ENCODE measurements at regions not wholly inside any gene's neighbourhood (a gene's known extent, or its start where the extent isn't known, plus 50 kb on each side); places are given as distances from the start of the nearest gene placed in this dataset.
"Not testable (repeated sequence)": the region's sequence is repeated elsewhere in the genome, so short reads cannot be mapped to it uniquely, and the experiment has no call there.

DNA sequence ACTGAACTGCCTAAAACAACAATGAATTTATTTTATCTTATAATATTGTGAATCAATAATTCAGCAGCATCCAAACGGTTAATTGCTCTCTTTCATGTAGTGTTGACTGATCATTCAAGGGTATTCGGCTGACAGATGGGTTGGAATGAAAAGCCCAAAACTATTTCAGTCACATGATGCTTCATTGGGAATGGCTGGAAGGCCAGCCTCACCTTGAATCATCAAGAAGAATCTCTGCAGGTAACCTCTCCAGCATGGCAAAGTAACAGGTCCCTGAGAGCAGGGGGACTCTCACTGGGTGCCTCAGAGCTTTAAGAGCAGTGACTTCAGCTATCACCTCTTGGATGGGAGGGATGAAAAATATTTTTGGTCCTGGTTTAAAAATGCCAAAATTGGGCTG is 1395.7 kb downstream of the OLFM4 start:
- no peak for DNase-seq (ENCODE audit: low spot score)
- no peak overlapping the region for H3K4me3 ChIP-seq
- TF ChIP-seq, protein P1, sequence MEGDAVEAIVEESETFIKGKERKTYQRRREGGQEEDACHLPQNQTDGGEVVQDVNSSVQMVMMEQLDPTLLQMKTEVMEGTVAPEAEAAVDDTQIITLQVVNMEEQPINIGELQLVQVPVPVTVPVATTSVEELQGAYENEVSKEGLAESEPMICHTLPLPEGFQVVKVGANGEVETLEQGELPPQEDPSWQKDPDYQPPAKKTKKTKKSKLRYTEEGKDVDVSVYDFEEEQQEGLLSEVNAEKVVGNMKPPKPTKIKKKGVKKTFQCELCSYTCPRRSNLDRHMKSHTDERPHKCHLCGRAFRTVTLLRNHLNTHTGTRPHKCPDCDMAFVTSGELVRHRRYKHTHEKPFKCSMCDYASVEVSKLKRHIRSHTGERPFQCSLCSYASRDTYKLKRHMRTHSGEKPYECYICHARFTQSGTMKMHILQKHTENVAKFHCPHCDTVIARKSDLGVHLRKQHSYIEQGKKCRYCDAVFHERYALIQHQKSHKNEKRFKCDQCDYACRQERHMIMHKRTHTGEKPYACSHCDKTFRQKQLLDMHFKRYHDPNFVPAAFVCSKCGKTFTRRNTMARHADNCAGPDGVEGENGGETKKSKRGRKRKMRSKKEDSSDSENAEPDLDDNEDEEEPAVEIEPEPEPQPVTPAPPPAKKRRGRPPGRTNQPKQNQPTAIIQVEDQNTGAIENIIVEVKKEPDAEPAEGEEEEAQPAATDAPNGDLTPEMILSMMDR (IDR thresholded peaks at IDR 0.05), result no peak
- no peaks in the 10 kb centered on the region for H3K9me3 ChIP-seq
- no peak overlapping the region for H3K27ac ChIP-seq
- no peaks in the 10 kb centered on the region for H3K36me3 ChIP-seq
- no peaks in the 10 kb centered on the region for H3K4me1 ChIP-seq
- H3K27me3 ChIP-seq, result no peaks in the 10 kb centered on the region

- no peaks in the 10 kb centered on the region for H3K4me1 ChIP-seq
- H3K27ac ChIP-seq, result no peak overlapping the region
- no peaks in the 10 kb centered on the region for H3K36me3 ChIP-seq
- DNase-seq (ENCODE audit: low spot score), result no peak
- H3K9me3 ChIP-seq, result no peaks in the 10 kb centered on the region
- no peak overlapping the region for H3K4me3 ChIP-seq
- H3K27me3 ChIP-seq, result no peaks in the 10 kb centered on the region
- TF ChIP-seq, protein P1 (IDR thresholded peaks at IDR 0.05), result no peak
Measured at GRCh38 chr13:54433493-54434206, 1405.0 kb downstream of the OLFM4 start.

GRCh38 chr13:54440853-54441400 is 1412.3 kb downstream of the OLFM4 start:
- not testable (repeated sequence) for H3K9me3 ChIP-seq; H3K4me1 ChIP-seq; H3K36me3 ChIP-seq; DNase-seq (ENCODE audit: low spot score); H3K27ac ChIP-seq; H3K4me3 ChIP-seq; H3K27me3 ChIP-seq

- H3K4me1 ChIP-seq, result no peaks in the 10 kb centered on the region
- H3K27ac ChIP-seq, result no peak overlapping the region
- H3K9me3 ChIP-seq, result no peaks in the 10 kb centered on the region
- no peak for DNase-seq (ENCODE audit: low spot score)
- no peaks in the 10 kb centered on the region for H3K36me3 ChIP-seq
- TF ChIP-seq, protein P1 (IDR thresholded peaks at IDR 0.05), result no peak
- no peak overlapping the region for H3K4me3 ChIP-seq
- no peaks in the 10 kb centered on the region for H3K27me3 ChIP-seq
Measured at GRCh38 chr13:54445453-54445852, 1416.8 kb downstream of the OLFM4 start.

DNA sequence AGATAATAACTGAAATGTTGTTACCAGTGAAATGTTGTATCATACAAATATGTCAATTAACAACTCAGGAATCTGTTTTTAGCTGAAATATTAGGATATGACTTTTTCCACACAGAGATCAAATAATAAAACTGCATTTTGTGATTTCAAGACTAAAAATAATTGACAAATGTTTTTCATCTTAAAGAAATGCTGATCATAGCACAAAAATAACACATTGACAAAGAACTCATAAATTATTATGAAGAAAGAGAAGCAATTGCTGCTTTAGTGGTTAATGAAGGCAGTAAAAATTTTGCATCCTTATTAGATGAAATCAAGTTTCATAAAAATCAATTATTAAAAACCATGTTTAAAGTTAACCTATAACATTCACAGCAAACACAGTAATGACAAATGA is 1417.3 kb downstream of the OLFM4 start:
- no peaks in the 10 kb centered on the region for H3K9me3 ChIP-seq
- H3K27ac ChIP-seq, result no peak overlapping the region
- H3K4me3 ChIP-seq, result no peak overlapping the region
- no peaks in the 10 kb centered on the region for H3K4me1 ChIP-seq
- TF ChIP-seq, protein P1 (IDR thresholded peaks at IDR 0.05), result no peak
- no peaks in the 10 kb centered on the region for H3K27me3 ChIP-seq
- no peaks in the 10 kb centered on the region for H3K36me3 ChIP-seq
- DNase-seq (ENCODE audit: low spot score), result no peak

GRCh38 chr13:54449922-54450321 is 1421.3 kb downstream of the OLFM4 start:
- no peak for DNase-seq (ENCODE audit: low spot score)
- Histone ChIP-seq H3K9me3 (no peaks in the 10 kb centered on the region), H3K4me1 (no peaks in the 10 kb centered on the region), H3K27me3 (no peaks in the 10 kb centered on the region), H3K4me3 (no peak overlapping the region), H3K36me3 (no peaks in the 10 kb centered on the region), H3K27ac (no peak overlapping the region)
- TF ChIP-seq, protein P1 (IDR thresholded peaks at IDR 0.05), result no peak

Data from right atrium auricular region (tissue), 2 donors.